ENCODE measurements at regions not wholly inside any gene's neighbourhood (a gene's known extent, or its start where the extent isn't known, plus 50 kb on each side); places are given as distances from the start of the nearest gene placed in this dataset.
A peak's percentile ranks its signal among the peaks of the same experiment; 100 is the strongest.

- DNase-seq, result no peak
Observed at GRCh38 chr6:81694855-81695254, 57.6 kb downstream of the TENT5A start.

GRCh38 chr6:81694207-81694606 lies 58.3 kb downstream of the TENT5A start:
- DNase-seq, result no peak

DNA sequence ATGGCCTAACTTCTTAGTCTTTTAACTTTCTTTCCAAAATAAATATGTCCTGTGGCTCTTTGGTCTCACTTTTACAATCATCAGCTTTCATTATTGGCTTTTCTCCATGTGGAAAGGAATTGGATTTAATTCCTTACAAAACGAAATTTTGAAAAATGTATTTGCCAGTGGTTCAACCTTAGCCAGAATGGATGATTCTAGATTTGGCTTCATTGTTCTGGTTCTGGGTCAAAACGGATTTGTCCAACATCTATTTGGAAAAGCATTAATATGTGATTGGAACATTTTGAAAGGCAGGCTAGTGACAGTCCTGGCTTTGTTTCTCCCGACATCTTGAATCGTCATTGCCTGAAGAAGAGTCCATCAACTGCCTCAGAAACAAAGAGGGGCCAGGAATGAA lies 59.2 kb downstream of the TENT5A start:
- DNase-seq, result no peak

- no peak for DNase-seq
Observed at GRCh38 chr6:81690073-81690472, 62.4 kb downstream of the TENT5A start.

DNA sequence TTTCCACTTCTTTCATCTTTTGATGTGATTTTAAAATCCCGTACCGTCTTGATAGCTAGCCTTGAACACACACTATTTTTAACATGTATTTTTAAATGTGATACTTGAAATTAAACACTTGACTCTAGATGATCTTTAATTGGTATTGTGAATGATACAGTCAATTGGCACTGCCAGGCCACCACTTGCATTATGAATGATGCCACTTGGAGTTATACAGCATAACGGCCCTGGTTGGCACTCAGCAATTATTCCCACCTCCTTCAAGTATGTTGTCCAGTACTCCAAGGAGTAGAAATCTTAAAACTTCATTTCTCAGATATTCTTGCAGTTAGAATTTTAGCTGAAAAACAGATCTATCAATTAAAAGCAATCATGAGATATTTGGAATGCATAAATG lies 62.9 kb downstream of the TENT5A start:
- DNase-seq, result no peak

- no peak for DNase-seq
Observed at GRCh38 chr6:81683912-81684311, 68.6 kb downstream of the TENT5A start.

DNA sequence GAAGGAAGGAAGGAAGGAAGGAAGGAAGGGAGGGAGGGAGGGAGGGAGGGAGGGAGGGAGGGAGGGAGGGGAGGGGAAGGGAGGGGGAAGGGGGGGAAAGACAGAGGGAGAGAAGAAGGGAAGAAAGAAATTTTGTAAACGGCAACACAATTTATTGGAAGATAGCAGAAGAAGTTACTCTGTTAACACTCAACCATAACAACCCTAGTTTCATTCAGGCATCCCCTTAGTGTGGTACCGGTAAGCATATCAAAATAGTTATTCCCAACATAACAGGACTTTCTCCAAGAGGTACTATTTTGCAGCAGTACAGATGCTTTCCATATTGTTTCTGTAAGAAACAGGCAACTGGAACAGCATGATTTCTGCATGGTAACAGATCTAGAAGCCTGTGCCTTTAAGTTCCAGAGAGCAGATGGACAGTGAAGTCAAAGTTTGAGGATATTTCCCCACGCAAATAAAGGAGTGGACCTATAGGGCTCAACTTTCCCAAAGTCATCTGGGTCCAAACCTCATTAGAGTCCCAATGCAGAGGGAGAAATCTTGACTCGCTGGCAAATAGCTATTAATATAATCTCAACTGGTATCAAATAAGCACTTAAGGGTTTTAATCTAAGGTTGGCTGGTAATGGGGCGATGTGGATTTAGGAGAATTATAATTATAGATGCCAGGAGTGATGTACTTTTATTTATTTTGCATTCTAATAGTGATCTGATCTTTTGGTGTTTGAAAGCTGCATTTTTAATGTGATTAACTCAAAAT lies 69.4 kb downstream of the TENT5A start:
- no peak for DNase-seq

DNA sequence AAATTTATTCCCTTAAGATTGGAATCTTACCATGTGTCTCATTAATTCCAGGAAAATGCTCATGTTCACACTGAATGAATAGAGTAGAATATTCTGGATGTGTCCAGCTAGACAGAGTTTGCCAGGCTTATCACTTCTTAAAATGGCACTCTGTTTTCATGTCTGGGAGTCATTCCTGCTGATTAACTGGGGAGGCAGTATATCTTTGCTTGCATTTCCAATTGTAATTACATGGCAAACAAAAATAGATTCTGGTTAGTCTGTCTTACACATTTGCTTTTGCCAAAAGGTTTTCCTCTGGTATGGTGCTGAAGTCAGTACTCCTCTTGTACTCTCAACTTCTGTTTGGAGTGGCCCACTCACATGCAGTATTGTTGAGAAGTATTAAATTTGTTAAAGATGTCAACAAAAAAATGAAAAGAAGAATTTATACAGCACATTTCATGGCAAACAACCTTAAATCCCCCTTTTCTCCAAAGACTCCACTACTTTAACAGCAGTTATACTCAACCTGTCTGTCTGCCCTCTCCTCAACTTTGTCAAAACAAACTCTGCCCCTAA lies 70.2 kb downstream of the TENT5A start:
- DNase-seq, result peak; percentile 0

DNA sequence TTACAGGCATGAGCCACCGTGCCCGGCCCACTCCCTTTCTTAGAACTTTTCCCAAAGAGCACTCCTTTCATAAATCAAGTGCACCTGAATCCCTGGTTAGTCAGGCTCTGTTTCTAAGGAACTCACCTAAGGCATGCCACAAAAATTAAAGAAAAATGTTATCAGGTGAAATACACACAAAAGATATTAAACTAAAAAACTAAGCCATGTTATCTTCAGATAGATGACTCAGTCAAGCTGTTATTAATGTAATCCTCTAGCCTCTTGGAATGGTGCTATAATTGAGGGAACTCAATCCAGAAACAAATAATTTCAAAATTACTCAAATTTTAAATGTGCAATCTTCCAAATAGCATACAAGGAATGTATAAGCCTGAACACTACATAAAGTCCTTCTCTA lies 83.0 kb downstream of the TENT5A start:
- no peak for DNase-seq

GRCh38 chr6:81668615-81669047 lies 83.8 kb downstream of the TENT5A start:
- no peak for DNase-seq

- no peak for DNase-seq
Observed at GRCh38 chr6:81666481-81666880, 86.0 kb downstream of the TENT5A start.

DNA sequence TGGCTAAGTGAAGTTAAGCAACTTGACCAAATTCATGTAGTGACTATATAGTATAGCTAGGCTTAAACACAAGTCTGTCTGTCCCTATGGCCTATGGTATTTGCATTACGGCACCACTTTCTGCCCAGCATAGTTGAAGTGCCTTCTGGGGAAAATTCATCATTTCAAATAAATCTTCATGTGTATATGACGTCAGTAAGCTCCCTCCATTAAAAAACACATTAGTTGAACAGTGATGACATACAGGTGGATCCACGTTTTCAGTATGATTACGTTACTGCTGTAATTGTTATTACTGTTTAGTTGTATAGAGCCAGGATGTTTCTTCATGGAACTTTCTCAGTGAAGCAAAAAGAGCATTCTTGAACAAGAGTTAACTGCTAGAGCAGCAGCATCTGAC lies 96.2 kb downstream of the TENT5A start:
- no peak for DNase-seq

DNA sequence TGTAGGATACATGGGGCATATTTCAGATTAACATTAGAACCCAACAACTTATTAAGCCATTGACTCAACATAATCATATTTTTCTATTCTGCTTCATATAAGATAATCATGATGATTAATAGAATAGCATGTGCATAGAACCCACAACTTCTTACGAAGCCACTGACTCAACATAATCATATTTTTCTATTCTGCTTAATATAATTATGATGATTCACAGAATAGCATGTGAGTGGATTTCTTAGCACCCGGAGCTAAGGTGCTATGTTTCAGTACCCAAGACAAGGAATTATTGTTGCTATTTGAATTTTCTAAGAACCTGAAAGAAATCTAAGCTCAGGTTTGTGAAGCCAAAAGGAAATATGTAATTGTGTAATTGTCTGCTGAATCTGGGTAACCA lies 96.8 kb downstream of the TENT5A start:
- DNase-seq, result no peak

- no peak for DNase-seq
Observed at GRCh38 chr6:81648502-81648901, 104.0 kb downstream of the TENT5A start.

GRCh38 chr6:81643156-81643555 lies 109.3 kb downstream of the TENT5A start:
- no peak for DNase-seq

DNA sequence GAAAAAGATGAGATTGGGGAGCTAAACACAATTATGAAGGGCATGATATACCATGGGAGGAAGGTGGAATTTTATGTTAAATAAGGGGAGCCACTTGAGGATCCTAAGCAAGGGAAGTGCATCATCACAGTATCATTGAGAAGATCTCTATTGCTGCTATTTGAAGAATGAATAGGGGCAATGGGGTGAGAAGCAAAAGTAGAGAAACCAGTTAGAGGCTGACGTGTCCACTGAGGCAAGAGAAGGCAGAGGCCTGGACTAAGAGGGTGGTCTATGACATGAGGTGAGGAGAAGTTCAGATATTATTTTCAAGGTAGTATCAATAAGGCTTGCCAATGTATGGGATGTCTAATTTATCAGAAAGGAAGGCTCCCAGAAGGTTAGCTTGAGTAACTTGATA lies 111.6 kb downstream of the TENT5A start:
- no peak for DNase-seq

GRCh38 chr6:81640126-81640525 lies 112.4 kb downstream of the TENT5A start:
- no peak for DNase-seq

DNA sequence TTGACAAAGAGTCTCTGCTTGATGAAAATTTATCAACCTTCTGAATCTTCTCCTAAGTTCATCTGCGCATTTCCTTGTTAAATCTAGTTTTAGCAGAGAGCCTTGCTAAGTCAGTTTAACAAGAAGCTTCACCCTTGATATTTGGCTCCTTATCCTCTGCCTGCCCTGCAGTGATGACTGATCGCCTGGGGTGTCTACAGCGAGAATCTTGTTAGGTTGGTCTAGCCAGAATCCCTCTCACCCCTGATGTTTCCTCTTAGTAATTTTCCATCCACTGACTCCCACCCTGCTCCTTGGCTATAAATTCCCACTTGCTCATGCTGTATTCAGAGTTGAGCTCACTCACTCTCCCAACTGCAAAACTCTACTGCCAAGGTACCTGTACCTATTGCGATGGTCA lies 114.1 kb downstream of the TENT5A start:
- DNase-seq, result no peak

DNA sequence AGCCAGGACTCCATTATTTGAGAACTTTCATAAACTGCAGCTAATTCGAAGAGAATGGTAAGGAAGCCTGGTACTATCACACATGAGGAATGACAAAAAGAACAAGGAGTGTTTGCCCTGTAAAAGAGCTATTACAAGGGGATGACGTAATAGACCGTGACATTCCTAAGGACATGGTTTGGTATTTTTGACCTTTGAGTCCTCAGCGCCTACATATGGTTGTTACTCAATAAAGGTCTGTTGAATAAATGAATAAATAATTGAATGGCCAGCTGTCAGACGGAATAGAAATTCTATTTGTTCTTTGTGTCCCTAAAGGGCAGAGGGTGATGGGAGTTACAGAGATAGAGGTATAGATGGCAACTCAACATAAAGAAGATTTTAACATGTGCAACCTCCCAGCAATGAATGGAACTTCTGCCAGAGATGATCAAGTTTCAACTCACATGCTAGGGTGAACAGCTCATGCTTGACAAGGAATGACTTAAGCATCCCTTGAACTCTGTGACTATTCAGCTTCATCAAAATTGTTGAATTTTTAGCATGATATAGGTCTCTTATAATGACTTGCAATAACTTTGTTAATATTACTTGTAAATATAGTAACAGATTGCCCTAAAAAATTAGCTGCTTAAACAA lies 115.4 kb downstream of the TENT5A start:
- DNase-seq, result no peak

- DNase-seq, result no peak
Observed at GRCh38 chr6:81634155-81634880, 118.2 kb downstream of the TENT5A start.

DNA sequence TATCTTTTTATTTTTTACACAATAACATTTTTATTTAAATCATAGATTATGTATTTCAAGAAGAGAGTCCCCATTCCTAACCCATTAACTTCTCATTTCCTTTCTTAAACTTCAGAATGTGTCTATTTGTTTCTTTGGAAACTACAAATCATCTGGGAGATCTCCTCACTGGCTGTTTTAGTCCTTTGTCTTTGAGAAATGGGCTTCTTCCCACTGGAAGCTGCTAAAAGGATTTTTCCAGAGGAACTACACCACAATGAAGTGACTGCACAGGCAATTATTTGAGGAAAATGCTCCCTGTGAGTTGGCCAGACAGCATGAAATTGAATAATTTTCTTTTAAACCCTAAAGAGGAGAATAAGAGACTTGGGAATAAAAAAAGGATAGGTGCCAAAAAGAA lies 119.1 kb downstream of the TENT5A start:
- DNase-seq, result no peak

DNA sequence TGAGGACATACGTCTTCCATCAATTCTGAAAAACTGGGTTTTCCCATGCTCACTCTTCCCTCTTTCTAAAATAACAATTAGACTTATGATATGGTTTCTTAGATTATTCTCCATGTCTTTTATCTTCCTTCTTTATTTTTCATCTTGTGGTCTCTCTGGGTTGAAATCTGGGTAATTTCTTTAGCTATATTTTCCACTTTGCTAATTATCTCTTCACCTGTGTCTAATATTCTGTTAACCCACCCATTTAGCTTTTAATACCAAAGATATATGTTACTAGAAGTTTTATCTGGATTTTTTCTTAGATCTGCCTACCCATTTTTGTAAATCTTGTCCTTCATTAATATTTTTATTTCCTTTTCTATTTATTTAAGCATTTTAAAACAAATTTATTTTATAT lies 121.8 kb downstream of the TENT5A start:
- no peak for DNase-seq

GRCh38 chr6:81625216-81625615 lies 127.3 kb downstream of the TENT5A start:
- no peak for DNase-seq

DNA sequence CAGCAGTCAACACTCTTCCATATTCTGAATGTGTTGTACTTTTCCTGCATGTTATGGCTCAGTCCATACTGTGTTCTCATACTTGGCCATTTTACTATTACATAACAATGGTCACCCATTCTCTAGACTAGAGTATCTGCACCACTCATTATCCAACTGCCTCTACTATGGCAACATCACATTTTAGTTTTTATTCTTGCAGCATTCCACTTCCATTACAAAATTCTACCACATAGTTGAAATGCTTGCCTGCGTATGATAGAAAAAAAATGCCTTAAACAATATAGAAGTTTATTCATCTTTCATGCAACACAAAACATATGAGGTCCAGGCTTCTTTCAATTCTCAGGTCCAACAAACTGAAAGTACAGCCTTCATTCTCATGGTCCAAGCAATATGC lies 128.0 kb downstream of the TENT5A start:
- no peak for DNase-seq
